Ammon's horn (tissue), 1 donor: ENCODE measurements at regions not wholly inside any gene's neighbourhood (a gene's known extent, or its start where the extent isn't known, plus 50 kb on each side); places are given as distances from the start of the nearest gene placed in this dataset.

Experiments
- DNase-seq: peaks from one replicate; pipeline ENCODE4 v3.0.0-alpha.2; 2016; ENCODE audit warnings: low spot score

DNA sequence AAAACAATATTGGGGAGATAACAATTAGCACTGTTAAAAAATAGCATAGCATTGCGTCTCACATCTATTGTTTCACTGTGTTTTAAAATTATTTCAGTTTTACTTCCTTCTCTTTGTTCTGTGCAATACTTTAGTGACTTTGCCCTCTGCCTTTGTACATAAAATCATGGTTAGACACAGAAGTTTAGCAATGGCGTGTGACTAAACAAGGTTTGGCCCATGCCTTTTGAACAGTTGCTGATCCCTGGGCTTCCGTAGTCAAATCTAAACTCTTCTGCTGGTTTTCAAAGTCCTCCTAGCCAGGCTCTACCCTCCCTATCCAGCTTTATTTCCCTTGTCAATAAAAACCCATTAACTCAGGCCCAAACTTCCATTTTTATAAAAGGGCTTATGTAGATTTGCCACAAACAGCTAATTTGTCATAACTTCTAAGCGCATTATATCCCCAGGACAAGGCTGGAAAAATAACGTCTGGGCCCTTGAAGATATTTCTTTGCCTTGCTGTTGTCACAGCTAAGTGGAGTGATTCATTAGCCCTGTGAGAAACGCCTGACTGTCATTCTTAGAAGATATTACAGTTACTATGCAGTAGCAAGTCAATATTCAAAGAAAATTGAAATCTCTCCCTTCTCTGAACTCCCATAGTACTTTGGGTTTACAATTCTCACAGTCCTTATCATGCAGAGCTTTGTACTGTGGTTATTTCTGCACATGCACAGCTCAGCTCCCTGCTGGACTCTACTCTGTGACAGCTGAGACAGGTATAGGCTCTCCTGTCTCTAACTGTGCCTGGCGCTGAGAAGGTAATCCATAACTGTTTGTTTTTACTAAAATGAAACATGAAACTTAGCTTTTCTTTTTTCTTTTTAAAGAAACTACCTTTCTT lies 123.4 kb upstream of the SLC24A5 start:
- no peak for DNase-seq

DNA sequence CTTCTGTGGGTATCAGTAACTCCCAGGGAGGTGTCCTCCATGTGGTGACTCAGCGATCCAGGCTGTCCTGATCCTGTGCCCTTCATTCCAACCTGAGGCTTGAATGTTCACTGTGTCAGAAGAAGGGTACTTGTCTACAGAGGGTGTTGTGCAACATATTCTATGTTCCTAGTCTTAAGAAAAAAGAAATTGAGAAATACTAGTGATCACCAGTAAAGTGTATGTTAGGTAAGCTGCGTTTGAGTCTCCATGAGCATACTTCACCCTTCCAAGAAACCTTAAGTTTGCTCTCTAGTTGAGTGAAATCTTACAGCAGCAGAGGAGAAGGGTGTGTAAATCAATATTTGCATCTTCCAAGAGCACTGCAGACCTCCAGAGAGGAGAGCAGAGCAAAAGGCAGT lies 122.2 kb upstream of the SLC24A5 start:
- no peak for DNase-seq

- no peak for DNase-seq
These were observed 119.3 kb upstream of the SLC24A5 start for GRCh38 chr15:48001393-48002039.

GRCh38 chr15:48002767-48003166 lies 118.0 kb upstream of the SLC24A5 start:
- no peak for DNase-seq

GRCh38 chr15:48003441-48003840 lies 117.3 kb upstream of the SLC24A5 start:
- DNase-seq: no peak

- DNase-seq: no peak
These were observed 115.7 kb upstream of the SLC24A5 start for GRCh38 chr15:48005077-48005476.

GRCh38 chr15:48006031-48006511 lies 114.7 kb upstream of the SLC24A5 start:
- no peak for DNase-seq

DNA sequence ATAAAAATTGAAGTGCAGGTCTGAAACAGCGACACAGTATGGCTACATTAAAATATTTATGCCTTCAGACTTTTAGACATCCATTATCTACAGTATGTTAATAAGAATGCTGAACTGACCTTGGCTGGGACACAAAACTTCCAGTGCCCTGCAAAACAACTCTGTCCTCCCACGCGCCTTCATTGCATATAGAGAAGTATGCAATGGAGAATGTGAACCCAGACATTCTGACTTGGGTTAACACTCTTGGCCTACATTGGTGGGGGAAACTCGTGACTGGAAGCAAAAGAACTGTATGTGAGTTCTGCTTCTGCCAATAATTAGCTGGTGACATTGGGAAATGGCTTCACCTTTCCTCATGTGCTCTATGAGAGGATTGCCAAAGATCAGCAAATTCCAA lies 110.5 kb upstream of the SLC24A5 start:
- no peak for DNase-seq

DNA sequence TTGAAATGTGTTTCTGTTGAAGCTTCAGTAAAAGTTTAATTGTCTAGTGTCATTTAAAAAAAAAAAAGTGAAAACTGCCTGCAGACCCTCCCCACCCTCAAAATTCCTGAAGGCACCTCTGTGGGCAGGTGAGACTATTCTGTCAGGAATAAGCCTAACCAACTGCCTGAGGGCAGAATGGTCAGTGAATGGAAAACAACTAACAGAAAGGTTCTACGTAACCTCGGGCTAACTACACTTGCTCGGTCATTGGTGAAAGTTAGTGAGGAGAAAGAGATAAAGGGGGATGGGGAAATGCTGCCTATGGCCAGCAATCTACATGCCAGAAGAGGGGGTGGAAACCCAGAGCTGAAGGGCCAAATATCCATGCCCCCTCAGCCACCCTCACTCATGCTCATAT lies 108.6 kb upstream of the SLC24A5 start:
- DNase-seq: no peak

DNA sequence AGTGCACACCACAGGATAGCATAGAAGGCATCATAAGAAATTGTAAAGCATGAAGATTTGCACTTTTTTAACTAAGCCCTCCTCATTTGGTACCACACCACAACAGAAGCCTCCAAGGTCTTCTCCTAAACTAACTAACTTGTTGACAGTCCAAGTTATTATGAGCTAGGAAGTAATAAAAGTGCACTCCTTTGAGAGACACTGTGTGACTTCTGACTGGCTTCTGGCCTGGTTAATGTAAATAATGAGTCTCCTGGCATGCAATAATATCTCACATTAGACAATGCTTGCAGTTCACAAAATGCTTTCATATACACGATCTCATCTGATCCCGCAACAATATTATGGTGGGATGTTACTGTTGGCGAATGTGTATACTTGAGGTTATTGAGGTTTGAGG lies 103.9 kb upstream of the SLC24A5 start:
- DNase-seq: no peak

DNA sequence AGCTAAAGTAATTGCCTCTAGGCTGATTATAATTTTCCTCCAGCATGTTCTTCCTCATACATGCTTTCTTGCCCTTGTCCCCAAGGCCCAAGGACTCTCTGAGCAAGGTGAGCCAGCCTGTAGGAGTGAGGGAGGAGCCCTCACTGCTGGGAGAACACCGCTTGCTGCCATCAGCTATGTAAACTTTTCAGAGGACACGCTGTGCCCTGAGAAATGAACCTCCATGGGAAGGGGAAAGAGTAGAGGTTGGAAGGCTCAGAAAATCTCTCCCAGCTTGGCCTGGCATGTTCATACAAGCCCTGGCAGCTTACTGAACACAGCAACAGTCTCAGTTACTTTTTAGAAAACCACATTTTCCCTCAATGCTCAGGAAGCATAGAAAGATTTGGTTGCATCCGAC lies 103.0 kb upstream of the SLC24A5 start:
- DNase-seq: no peak

GRCh38 chr15:48020166-48020565 lies 100.6 kb upstream of the SLC24A5 start:
- no peak for DNase-seq

DNA sequence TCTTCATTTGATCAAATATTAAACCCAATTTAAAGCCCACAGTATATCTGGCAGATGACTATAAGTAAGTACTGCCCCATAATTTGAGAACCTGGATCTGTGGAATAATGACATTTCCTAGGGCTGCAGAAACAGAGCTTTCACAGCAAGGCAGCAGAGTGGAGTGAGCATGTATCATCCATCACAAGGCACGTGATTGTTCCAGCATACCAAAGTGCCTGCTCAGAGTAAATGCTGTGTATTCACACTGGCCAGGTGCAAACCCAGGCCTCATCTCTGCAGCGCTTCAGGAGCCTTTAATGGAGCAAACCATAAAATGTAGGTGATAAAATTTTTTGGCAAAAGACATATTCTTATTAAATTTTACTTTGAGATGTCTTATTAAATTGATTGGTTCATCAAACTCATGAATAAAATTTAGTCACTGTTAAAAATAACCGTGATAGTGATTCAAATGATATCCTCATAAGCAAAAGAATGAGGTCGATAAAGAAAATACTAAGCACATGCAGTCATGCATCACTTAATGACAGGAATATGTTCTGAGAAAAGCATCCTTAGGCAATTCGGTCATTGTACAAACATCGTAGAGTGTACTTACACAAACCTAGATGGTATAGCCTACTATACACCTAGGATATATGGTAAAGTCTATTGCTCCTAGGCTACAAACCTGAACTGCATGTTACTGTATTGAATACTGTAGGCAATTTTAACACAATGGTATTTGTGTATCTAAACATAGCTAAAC lies 99.3 kb upstream of the SLC24A5 start:
- no peak for DNase-seq

GRCh38 chr15:48025118-48025517 lies 95.7 kb upstream of the SLC24A5 start:
- DNase-seq: no peak

GRCh38 chr15:48028712-48029111 lies 92.1 kb upstream of the SLC24A5 start:
- DNase-seq: no peak

GRCh38 chr15:48029642-48030041 lies 91.1 kb upstream of the SLC24A5 start:
- peak; percentile 51 for DNase-seq

DNA sequence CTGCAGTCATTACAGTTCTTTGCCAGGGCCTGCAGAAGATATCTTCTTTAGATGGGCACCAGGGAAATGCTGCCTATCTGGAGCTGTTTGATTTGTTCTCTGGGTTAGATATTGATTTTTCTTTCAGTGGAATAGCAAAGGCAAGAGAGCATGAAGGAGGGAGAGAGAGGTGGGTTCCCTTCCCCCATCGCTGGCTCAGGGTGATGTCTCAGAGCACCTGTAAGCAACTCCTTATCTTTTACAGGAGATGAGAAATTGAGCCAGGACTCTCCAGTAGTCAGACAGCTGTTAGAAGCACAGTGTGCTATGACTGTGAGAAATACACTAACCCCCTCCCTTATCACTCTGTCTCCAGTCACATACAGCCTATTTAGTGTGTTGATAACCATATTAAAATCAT lies 89.3 kb upstream of the SLC24A5 start:
- no peak for DNase-seq

GRCh38 chr15:48031973-48032372 lies 88.8 kb upstream of the SLC24A5 start:
- no peak for DNase-seq

GRCh38 chr15:48032911-48033310 lies 87.9 kb upstream of the SLC24A5 start:
- DNase-seq: no peak

DNA sequence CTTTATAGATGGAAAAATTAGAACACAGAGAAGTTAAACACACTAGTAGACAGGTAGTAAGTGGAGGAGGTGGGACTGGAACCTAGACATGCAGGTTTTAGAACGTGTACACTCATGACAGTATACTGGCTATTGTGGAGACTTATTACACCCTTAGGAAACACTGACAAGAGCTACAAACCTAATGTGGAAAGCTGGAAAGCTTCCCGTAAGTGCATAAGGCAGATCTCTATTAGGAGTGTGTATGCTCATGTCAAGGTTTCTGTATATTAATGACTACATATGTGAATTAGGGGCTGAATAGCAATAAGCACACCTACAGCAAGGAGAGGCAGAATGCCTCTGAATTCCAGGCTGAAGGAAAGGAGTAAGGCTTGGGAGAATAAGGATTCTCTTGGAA lies 82.6 kb upstream of the SLC24A5 start:
- no peak for DNase-seq

DNA sequence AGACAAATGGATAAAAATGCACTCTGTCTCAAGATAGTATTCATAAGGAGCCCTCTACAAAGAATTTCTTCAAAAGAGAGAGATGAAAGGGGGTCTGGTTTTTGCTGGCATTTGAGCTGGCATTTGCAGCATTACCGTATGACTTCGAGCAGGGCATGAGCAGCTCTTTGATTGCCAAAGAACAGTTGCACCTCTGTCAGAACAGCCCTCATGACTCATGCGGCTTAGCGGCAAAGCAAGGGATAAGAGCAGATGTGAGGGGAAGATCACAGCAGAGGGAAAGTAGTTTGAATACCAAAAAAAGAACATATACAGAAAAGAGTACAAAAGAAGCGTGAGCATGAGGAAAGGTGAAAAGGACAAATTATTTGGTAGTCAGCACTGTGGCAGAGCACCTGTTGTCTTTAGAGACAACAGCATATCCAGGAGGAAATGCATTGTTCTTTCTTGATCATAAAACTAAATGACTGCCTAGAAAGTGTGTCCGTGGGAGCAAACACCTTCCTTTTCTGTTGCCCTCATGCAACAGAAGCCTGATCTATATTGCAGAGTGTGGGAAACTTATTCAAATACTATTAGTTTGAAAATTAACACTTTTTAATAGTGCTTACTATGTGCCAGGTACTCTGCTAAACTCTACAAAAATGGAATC lies 80.5 kb upstream of the SLC24A5 start:
- DNase-seq: peak; percentile 29

GRCh38 chr15:48041454-48041853 lies 79.3 kb upstream of the SLC24A5 start:
- no peak for DNase-seq
